CD14-positive monocyte (primary cell): ENCODE measurements at regions not wholly inside any gene's neighbourhood (a gene's known extent, or its start where the extent isn't known, plus 50 kb on each side); places are given as distances from the start of the nearest gene placed in this dataset.

ENCODE experiments used
- DNase-seq, 3 donors: peaks; one replicate each; pipeline ENCODE4 v3.0.0-alpha.2; 2011 to 2022
- H2AFZ ChIP-seq: 2 replicates; pipeline ENCODE4 v1.6.0; 2012; ENCODE audit warnings: mild to moderate bottlenecking, low read depth, low read length, inconsistent platforms; ENCODE audit not compliant: insufficient read depth, poor library complexity, severe bottlenecking
- H3K27ac ChIP-seq, 2 donors: 1 replicate in 1 of 2; 2 replicates in 1 of 2; pipeline ENCODE4 v1.5.1; 2012 to 2013; ENCODE audit warnings: low read length in 2 of 2, control low read depth in 1 of 2, inconsistent platforms in 1 of 2, low read depth in 1 of 2, mild to moderate bottlenecking in 1 of 2
- H3K27me3 ChIP-seq, 2 donors: one replicate each; pipeline versions ENCODE4 v1.6.0 to v1.6.1; 2011 to 2013; ENCODE audit warnings: low read length in 2 of 2; ENCODE audit not compliant: control insufficient read depth in 2 of 2, insufficient read depth in 2 of 2
- H3K36me3 ChIP-seq, 2 donors: replicated peaks in 1 of 2; 1 replicate in 1 of 2; 2 replicates in 1 of 2; pipeline versions ENCODE4 v1.5.1 to v1.6.1; 2012 to 2013; ENCODE audit warnings: low read length in 2 of 2, control low read depth in 1 of 2, inconsistent platforms in 1 of 2, mild to moderate bottlenecking in 1 of 2; ENCODE audit not compliant: insufficient read depth in 2 of 2, control insufficient read depth in 1 of 2
- H3K4me1 ChIP-seq, 2 donors: 1 replicate in 1 of 2; 2 replicates in 1 of 2; pipeline versions ENCODE4 v1.5.1 to v1.6.1; 2012 to 2013; ENCODE audit warnings: low read length in 2 of 2, control low read depth in 1 of 2, inconsistent platforms in 1 of 2, mild to moderate bottlenecking in 1 of 2, moderate library complexity in 1 of 2; ENCODE audit not compliant: insufficient read depth in 2 of 2, control insufficient read depth in 1 of 2
- H3K4me2 ChIP-seq: replicated peaks from 2 replicates; pipeline ENCODE3; 2012; ENCODE audit warnings: low read length, moderate library complexity, mild to moderate bottlenecking; ENCODE audit not compliant: poor library complexity, severe bottlenecking; ENCODE audit errors: extremely low read depth
- H3K4me3 ChIP-seq, 3 experiments: fragments of 200-600 bp in 1 of 3; sonication (generic) in 1 of 3; replicated peaks in 1 of 3; 1 replicate in 2 of 3; 2 replicates in 1 of 3; pipeline ENCODE4 v1.5.1; 2011 to 2013; ENCODE audit warnings: low read length in 3 of 3, mild to moderate bottlenecking in 3 of 3, control low read depth in 2 of 3, low read depth in 2 of 3, inconsistent platforms in 1 of 3, moderate library complexity in 1 of 3
- H3K79me2 ChIP-seq: 2 replicates; pipeline ENCODE4 v1.6.0; 2012; ENCODE audit warnings: mild to moderate bottlenecking, control low read depth, inconsistent platforms, low read length, moderate library complexity; ENCODE audit not compliant: insufficient read depth
- H3K9ac ChIP-seq: 2 replicates; pipeline ENCODE4 v1.6.0; 2017; ENCODE audit warnings: low read length, mild to moderate bottlenecking; ENCODE audit not compliant: insufficient read depth, poor library complexity, severe bottlenecking
- H3K9me3 ChIP-seq, 2 donors: replicated peaks in 1 of 2; 1 replicate in 1 of 2; 2 replicates in 1 of 2; pipeline versions ENCODE4 v1.5.1 to v1.6.1; 2012 to 2013; ENCODE audit warnings: low read length in 2 of 2, control low read depth in 1 of 2; ENCODE audit not compliant: control insufficient read depth in 1 of 2, insufficient read depth in 1 of 2
- H4K20me1 ChIP-seq: 2 replicates; pipeline ENCODE4 v1.6.0; 2012; ENCODE audit warnings: mild to moderate bottlenecking, low read length, control low read depth, moderate library complexity; ENCODE audit not compliant: insufficient read depth
- H3K27ac Mint-ChIP-seq, 7 donors: one replicate each; pipeline ENCODE4 v1.8.0; 2020; ENCODE audit warnings: mild to moderate bottlenecking in 7 of 7, mixed read lengths in 7 of 7, moderate library complexity in 6 of 7, inconsistent platforms in 2 of 7
- H3K27me3 Mint-ChIP-seq, 3 donors: one replicate each; pipeline ENCODE4 v1.8.0; 2021 to 2022; ENCODE audit warnings: low read depth in 3 of 3, mild to moderate bottlenecking in 3 of 3, mixed read lengths in 3 of 3, moderate library complexity in 3 of 3, inconsistent platforms in 1 of 3
- H3K36me3 Mint-ChIP-seq, 2 donors: one replicate each; pipeline ENCODE4 v1.8.0; 2020; ENCODE audit warnings: mixed read lengths in 2 of 2, inconsistent platforms in 1 of 2, mild to moderate bottlenecking in 1 of 2
- H3K4me1 Mint-ChIP-seq: one replicate; pipeline ENCODE4 v1.8.0; 2020; ENCODE audit warnings: mild to moderate bottlenecking, mixed read lengths
- H3K4me3 Mint-ChIP-seq, 2 donors: one replicate each; pipeline ENCODE4 v1.8.0; 2020; ENCODE audit warnings: mild to moderate bottlenecking in 2 of 2, mixed read lengths in 2 of 2, moderate library complexity in 1 of 2
- H3K9me3 Mint-ChIP-seq, 7 donors: one replicate each; pipeline ENCODE4 v1.8.0; 2020 to 2022; ENCODE audit warnings: mixed read lengths in 7 of 7, mild to moderate bottlenecking in 6 of 7, moderate library complexity in 6 of 7, inconsistent platforms in 2 of 7
- whole genome bisulfite sequencing: methylation state at CpG from one replicate; pipeline ENCODE4 v1.1.5; 2013; ENCODE audit warnings: missing lambda C conversion rate; ENCODE audit not compliant: insufficient coverage; 5-methylcytosine and 5-hydroxymethylcytosine counted together
- intact Hi-C, 2 donors: fragments of 100-400 bp; cut with micrococcal nuclease; formaldehyde crosslinking; loops; one replicate each; pipeline versions ENCODE4 v1.15.0 to v1.15.1; 2023
- TF ChIP-seq, protein P1 (sequence below): fragments of 200-600 bp; IDR thresholded peaks from one replicate; pipeline ENCODE4 v1.8.0; 2022; ENCODE audit warnings: antibody characterized with exemption, mild to moderate bottlenecking

DNA sequence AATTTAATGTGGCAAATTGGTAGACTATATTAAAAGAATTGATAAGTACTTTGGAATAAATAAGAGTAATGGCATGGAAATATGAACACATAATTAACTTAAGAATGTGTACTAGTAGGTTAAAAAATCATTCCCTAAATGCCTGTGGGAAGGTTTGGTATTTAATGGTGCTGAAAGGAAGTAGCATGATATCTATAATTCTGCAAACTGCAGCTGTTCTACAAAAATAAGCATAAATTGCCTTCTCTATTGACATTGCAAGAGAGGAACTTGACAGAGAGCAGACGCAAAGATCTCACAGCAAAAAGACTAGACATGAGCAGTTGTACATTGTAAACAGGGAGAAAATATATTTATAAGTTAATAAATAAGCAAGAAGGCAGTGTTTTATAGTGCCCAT is 752.5 kb upstream of the PCDH10 start:
- H3K36me3 ChIP-seq, result no peaks in the 10 kb centered on the region
- H3K9me3 Mint-ChIP-seq, result peaks cover 0 to 5% (median 0%) of the 10 kb centered on the region in 7 donors
- WGBS, result no CpG with 5 or more reads among the region's 1 CpG
- H4K20me1 ChIP-seq, result no peaks in the 10 kb centered on the region
- H2AFZ ChIP-seq, result no peak overlapping the region
- no peaks in the 10 kb centered on the region for H3K4me1 ChIP-seq
- intact Hi-C loops, result no loop called here
- no peak for DNase-seq
- no peak overlapping the region for H3K9ac ChIP-seq
- H3K27ac Mint-ChIP-seq, result no peak overlapping the region
- no peaks in the 10 kb centered on the region for H3K27me3 ChIP-seq
- H3K4me2 ChIP-seq, result no peak overlapping the region
- H3K4me3 Mint-ChIP-seq, result no peak overlapping the region
- no peaks in the 10 kb centered on the region for H3K36me3 Mint-ChIP-seq
- H3K4me1 Mint-ChIP-seq, result no peaks in the 10 kb centered on the region
- no peaks in the 10 kb centered on the region for H3K9me3 ChIP-seq
- H3K4me3 ChIP-seq, result no peak overlapping the region
- no peak overlapping the region for H3K27ac ChIP-seq
- TF ChIP-seq, protein P1, sequence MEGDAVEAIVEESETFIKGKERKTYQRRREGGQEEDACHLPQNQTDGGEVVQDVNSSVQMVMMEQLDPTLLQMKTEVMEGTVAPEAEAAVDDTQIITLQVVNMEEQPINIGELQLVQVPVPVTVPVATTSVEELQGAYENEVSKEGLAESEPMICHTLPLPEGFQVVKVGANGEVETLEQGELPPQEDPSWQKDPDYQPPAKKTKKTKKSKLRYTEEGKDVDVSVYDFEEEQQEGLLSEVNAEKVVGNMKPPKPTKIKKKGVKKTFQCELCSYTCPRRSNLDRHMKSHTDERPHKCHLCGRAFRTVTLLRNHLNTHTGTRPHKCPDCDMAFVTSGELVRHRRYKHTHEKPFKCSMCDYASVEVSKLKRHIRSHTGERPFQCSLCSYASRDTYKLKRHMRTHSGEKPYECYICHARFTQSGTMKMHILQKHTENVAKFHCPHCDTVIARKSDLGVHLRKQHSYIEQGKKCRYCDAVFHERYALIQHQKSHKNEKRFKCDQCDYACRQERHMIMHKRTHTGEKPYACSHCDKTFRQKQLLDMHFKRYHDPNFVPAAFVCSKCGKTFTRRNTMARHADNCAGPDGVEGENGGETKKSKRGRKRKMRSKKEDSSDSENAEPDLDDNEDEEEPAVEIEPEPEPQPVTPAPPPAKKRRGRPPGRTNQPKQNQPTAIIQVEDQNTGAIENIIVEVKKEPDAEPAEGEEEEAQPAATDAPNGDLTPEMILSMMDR, result no peak
- H3K79me2 ChIP-seq, result no peaks in the 10 kb centered on the region
- no peaks in the 10 kb centered on the region for H3K27me3 Mint-ChIP-seq

DNA sequence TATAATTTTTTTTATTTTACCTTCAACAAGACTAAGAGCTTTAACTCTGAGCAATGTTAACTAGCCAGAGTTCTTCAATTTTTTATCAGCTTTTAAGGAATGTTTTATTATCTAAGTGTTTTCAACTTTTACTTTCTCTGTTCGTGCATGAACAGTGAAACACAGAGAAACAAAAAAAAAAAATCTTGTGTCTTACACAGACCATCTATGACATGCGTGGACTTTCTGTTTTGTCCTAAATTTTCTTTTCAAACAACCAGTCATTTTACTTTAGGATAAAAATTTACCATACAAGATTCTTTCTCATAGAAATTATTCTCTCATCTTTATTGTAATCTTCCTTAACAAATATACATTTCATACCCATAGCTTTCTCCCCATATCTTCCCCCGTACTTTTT is 731.9 kb upstream of the PCDH10 start:
- intact Hi-C loops, result no loop called here
- no peaks in the 10 kb centered on the region for H3K36me3 Mint-ChIP-seq
- no peaks in the 10 kb centered on the region for H3K4me1 ChIP-seq

More for the DNA sequence above, 731.9 kb upstream of the PCDH10 start:
- Histone ChIP-seq H2AFZ (no peak overlapping the region), H3K9ac (no peak overlapping the region), H3K9me3 (peaks cover 5 to 8% of the 10 kb centered on the region in 2 donors), H3K4me2 (no peak overlapping the region), H3K4me3 (no peak overlapping the region), H3K27ac (no peak overlapping the region), H4K20me1 (no peaks in the 10 kb centered on the region), H3K27me3 (no peaks in the 10 kb centered on the region), H3K79me2 (no peaks in the 10 kb centered on the region), H3K36me3 (no peaks in the 10 kb centered on the region)
- Mint-ChIP-seq H3K27ac (no peak overlapping the region), H3K27me3 (no peaks in the 10 kb centered on the region), H3K9me3 (peaks cover 0 to 11% (median 1%) of the 10 kb centered on the region in 7 donors), H3K4me1 (no peaks in the 10 kb centered on the region), H3K4me3 (no peak overlapping the region)
- TF ChIP-seq, protein P1, result no peak
- WGBS, result no CpG with 5 or more reads among the region's 3 CpGs
- no peak for DNase-seq
